ENCODE measurements at regions not wholly inside any gene's neighbourhood (a gene's known extent, or its start where the extent isn't known, plus 50 kb on each side); places are given as distances from the start of the nearest gene placed in this dataset.

DNA sequence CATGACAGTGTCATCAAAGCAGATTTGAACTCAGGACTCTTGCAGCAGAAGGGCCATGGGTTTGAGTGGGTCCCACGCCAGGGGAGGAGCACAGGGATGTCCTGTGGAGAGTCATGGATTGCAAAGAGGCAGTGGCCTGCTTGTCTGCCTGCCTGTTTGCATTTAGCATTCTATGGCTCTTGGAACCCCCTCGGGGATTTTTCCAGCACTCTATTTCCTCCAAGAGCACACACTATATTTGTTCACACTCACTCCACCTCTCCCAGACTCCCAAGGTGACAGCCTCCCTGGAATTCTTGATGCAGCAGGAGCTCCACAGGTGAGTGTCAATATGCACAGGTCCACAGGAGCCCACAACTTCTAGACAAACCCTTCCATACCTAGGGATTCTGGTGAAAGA is 73.1 kb upstream of the LRRN2 start:
- TF ChIP-seq, protein P1, sequence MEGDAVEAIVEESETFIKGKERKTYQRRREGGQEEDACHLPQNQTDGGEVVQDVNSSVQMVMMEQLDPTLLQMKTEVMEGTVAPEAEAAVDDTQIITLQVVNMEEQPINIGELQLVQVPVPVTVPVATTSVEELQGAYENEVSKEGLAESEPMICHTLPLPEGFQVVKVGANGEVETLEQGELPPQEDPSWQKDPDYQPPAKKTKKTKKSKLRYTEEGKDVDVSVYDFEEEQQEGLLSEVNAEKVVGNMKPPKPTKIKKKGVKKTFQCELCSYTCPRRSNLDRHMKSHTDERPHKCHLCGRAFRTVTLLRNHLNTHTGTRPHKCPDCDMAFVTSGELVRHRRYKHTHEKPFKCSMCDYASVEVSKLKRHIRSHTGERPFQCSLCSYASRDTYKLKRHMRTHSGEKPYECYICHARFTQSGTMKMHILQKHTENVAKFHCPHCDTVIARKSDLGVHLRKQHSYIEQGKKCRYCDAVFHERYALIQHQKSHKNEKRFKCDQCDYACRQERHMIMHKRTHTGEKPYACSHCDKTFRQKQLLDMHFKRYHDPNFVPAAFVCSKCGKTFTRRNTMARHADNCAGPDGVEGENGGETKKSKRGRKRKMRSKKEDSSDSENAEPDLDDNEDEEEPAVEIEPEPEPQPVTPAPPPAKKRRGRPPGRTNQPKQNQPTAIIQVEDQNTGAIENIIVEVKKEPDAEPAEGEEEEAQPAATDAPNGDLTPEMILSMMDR (conservative IDR thresholded peaks at IDR 0.05 in 1 of 2, IDR thresholded peaks at IDR 0.05 in 1 of 2; ENCODE audit: extremely low read depth in 1 of 2, insufficient read depth in 1 of 2, low read depth in 1 of 2, low read length in 2 of 2), result no peak
- TF ChIP-seq EZH2 (IDR thresholded peaks at IDR 0.05; ENCODE audit: borderline replicate concordance, low read length), result no peak
